ENCODE measurements at regions not wholly inside any gene's neighbourhood (a gene's known extent, or its start where the extent isn't known, plus 50 kb on each side); places are given as distances from the start of the nearest gene placed in this dataset.

DNA sequence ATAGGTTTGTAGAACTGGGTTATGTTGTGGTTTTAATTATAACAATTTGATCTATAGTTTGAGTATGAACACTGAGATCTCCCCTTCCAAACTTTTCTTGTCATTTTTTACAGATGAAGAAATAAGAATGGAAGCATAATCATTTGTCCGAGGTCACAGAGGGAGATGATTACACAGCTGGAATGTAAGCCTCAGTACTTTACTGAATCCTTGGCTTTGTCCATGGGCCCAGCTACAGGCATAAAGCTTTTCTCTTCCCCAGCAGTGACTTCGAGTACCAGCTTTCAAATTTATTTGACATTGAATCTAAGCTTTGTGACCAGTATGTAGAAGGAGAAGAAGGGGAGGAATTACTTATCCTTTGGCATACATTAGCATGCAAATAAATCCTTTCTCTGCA is 80.9 kb upstream of the DCBLD2 start:
- no peak for DNase-seq

DNA sequence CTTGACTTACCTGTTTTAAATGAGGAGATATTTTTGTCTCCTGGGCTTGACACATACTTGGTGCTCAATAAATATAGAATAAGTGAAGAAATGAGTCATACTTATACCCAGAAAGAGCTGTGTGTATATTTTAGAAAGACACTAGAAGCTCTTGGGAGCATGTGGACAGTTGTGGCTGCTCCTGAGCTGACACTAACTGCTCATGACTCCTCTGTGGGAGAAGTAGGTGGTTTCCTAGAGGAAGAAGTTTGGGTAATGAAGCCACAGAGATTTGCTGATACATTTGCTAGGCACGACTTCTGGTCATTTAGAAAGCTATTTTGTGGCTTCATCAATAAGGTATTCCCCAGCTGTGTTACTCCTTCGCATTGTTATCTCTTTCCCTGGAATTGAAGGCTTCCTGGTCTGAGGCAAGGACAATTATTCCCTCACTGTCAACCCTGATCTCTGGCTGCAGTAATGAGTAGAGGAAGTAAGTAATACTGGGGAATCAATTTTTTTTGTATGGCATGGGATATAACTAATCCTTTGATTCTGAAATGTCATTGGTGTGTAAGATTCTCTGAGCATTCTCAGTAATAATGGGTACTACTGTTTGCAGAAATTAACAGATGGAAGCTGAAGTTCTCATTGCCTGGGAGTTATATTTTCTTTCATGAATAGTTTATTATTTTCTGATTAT is 79.6 kb upstream of the DCBLD2 start:
- DNase-seq, result no peak

DNA sequence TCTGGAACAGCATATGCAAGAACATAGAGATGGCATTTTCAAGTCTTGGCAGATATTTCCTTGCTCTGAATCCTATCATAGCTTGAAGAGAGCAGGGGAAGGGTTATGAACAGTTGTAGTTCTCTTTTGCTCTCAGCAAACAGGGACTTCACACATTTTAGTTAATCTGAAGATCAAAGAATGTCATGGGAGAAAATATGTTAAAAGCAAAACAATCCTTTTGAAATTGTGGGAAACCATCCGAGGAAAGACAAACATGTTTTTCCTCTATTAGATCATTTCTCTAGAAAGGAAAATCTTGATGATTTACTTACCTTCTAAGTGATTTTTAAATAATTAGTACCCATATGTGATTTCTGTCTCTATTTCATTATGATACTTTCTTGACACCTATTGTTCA is 77.8 kb upstream of the DCBLD2 start:
- no peak for DNase-seq

DNA sequence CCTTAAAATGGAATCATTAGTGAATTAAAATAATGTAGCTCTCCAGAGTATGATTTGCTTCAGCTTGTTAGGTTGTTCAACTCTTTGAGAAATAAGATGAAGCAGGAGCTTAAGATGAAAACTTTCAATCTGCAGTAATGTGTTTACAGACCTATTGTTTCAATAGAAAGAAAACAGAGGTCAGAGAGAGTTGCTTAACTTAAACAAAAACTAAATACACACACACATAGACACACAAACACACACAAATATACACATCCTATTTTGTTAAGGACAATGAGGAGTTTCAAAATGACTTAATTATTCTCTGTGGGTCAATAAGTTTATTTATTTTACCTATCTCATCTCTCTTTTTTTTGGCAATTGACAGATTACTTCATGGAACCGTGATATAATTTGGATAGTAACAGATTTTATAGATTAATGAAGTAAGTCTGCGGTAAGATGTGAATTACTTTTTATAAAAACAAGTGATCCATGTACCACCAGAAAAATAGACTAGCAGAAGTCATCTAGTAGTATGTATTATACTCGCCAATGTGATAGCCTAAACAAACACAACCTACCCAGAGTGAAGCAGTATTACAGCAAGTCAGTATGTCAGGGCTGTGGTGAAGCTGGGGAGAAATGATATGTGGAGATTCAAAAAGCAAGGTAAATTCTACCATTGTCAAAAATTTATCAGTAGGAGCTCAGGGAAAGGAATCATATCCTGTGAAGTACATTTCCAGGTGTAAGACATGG is 76.7 kb upstream of the DCBLD2 start:
- DNase-seq, result no peak

DNA sequence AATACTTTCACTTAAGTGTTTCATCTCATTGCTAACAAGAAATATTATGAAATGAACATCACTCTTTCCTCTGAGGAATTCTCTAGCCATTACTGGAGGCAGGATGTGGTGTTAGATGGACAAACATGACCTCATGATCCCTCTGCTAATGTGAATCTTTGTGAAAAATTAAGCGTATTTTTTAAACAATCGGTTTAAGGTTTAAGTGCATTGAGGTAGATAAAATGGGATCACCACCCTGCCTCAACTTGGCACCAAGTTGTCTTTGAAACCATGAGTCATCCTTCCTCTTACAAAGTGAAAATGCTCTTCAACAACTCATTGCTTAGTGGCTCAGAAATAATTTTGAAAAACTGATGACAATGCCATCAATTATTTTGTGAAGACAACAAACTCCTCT is 76.0 kb upstream of the DCBLD2 start:
- DNase-seq, result no peak

DNA sequence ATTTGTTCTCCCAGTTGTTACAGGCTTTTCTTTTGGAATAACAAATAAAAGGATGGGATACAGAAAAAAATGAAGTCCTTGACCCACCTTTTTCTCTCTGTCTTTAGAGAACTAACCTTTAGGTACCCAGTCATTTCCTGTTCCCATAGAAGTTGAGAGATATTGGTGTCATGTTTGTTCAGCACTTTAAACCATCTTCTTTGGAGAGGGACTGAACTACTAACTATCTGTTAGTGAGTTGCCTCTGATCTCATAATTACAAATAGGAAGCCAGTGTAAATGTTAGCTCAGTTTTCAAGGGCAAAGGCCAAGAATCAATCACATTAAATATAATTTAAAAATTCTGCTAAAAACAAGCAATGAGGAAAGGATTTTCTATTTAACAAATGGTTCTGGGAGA is 72.9 kb upstream of the DCBLD2 start:
- DNase-seq, result no peak

DNA sequence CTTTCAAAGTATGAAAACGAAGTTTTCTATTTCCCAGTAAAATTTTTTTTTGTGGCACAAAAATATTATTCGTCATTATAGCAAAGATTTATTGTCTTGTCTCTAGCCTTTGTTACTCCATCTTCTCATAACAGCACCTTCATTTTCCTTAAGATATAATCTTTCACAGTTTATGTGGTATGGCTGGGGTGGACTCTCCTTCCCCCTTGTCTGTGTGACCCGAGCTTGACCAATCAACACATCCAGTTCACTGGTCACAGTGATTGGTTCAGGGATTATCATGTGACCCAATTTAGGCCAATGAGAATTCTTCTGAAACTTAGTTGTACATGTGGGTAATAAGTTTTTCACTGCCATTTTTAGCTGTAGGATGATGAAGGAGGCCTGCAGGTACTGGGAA is 71.2 kb upstream of the DCBLD2 start:
- DNase-seq, result no peak

DNA sequence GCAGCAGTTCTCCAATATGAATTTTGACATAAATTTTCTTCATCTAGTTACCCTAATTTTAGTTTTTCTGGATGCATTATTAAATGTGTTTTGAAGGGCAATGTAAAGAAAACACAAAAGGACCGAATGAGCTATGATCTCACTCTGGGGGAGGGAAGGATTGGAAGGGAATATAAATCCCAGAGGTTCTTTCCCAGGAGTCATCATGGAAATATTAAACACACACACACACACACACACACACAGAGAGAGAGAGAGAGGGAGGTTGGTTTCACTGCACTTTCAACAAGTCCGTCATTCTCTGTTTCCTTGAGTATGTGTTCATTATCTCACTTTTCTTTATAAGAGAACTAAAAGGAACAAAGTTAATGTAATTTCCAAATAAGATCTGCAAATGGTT is 70.7 kb upstream of the DCBLD2 start:
- DNase-seq, result no peak

DNA sequence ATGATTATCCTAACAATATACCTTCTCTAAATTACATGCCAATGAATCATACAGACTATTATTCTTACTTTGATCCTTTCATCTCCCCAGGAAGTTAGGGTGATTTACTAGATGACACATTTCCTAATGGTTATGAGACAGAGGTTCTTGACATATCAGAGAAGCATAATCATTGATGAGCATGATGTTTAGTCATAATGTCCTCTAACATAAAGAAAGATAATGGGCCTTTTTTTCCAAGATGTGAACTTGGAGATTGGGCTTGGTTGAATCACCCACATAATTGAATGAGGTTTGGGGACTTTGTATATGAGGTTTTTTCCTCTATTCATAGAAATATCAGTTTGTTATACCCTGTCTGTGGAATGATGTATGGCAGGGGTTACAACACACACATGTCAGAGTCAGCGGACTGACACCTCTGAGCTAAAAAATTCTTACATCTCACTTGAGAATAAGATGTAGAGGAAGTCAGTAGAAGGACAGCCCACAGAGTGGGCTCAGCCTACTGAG is 69.7 kb upstream of the DCBLD2 start:
- DNase-seq, result no peak

DNA sequence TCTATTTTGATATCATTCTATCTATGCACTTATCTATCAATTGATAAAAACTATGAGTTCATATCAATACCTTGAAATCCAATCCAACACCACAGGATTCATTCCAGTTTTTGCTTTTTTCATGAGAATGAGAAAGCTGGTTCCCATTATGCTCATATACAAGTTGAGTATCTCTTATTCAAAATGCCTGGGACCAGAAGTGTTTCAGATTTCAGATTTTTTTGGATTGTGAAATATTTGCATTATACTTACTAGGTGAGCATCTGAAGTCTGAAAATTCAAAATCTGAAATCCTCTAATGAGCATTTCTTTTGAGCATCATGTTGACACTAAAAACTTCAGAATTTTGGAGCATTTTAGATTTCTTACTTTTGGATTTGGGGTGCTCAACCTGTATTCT is 67.8 kb upstream of the DCBLD2 start:
- no peak for DNase-seq

DNA sequence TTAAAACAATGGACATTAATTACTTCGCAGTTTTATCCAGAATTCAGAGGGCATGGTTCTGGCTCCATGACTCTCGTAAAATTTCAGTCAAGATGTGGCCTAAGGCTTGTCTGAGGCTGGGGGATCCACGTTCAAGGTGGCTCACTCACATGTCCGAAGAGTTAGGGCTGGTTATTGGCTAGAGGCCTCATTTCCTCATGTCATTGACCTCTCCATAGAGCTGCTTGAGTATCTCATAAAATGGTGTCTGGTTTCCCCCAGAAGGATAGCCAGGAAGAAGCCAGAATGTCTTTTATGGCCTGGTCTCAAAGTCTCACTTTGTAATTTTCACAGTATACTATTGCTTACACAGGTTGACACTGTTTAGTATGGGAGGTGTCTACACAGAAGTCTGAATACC is 67.3 kb upstream of the DCBLD2 start:
- no peak for DNase-seq

DNA sequence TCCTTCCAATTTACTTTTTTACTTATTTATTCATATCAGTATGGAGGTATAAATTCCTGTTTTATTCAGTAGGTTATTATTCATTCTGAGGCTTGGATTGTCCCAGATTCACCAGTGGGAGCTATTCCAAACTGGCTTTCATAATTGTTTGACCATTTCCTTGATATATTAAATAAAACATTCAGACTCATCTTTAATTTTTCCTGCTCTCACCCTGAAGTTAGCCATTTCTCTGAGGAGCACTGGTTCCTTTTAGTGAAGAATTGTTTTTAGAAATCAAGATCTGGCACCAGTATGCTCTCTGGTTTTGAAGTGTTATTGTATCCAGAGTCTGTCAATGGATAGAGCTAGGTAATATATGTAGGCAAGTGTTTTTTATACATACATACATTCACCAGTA is 66.9 kb upstream of the DCBLD2 start:
- no peak for DNase-seq

DNA sequence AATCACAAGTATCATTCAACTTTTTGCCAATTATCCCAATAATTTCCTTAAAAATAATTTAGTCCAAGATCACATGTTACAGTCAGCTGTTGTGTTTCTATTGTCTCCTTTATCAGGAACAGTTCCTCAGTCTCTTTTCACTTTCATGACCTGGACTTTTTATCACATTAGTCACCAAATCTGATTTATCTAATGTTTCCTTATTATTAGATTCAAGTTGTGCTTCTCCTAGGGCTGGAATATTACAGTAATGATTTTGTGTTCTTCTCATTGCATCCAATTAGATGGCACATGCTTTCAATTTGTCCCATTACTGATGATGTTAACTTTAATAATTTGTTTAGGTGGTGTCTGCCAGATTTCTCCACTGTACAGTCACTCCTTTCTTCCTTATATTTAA is 66.3 kb upstream of the DCBLD2 start:
- DNase-seq, result no peak

DNA sequence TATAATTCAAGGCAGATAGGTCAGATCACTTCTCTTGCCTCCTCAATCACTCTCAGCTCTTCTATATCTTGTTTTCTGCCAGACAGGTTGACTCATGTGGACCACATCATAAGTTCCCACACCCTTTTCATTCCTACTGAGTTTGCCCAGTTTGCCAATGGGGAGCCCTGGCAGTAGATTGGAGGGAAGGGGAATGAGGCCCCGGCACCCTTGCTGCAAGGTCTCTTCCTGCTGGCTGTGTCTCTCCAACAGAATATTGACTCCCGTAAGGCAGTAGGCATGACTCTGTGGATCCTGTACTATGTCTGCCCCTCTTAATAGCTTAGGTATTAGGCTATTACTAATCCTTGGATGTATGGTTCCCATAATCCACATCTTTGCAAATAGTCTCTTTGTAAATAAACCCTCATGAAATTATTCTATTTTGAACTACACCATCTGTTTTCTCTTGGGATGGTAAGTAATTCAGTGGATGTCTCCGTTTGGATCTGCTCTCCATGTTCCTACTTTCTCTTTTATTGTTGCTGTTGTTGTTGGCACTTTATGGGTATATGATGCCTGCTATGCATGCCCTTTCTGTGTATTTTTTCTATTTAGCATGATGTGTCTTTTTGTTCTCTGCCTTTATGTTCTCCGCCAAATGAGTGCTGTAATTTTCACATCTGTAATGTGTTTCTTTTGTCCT is 65.5 kb upstream of the DCBLD2 start:
- DNase-seq, result no peak

DNA sequence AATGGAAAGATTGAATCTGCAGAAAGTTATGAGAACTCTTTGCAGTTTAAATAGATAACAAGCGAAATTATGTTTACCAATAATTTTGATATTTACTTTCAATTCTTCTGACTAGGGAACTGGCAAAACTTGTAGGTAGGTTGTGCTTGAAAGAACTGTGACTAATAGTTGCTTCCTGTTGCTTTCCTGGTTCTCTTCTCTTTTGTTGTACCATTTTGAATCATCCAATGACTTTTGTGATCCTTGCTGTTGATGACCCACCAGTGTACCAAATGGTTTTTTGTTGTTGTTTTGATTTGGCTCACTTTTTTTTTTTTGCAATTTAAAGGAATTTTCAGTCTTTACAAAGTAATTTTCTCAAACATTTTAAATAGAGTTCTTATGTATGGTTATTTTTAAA is 64.9 kb upstream of the DCBLD2 start:
- DNase-seq, result no peak

DNA sequence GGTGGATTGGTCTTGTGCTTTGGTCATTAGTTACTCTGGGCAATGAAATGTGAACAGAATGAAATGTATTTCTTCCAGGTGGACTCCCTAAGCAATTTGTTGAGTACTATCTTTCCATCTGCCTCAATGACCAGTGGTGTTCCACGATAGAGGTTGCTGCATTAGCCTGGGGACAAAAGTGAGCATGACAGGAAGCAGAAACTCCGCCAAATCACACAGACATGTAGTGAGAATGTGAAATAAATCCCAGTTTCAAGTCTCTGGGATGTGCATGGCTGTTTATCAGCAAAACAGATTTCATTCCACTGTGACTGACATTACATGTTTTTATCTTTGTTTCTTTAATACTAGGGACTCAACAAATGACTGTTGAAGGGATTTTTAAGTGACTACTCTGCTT is 63.3 kb upstream of the DCBLD2 start:
- no peak for DNase-seq

DNA sequence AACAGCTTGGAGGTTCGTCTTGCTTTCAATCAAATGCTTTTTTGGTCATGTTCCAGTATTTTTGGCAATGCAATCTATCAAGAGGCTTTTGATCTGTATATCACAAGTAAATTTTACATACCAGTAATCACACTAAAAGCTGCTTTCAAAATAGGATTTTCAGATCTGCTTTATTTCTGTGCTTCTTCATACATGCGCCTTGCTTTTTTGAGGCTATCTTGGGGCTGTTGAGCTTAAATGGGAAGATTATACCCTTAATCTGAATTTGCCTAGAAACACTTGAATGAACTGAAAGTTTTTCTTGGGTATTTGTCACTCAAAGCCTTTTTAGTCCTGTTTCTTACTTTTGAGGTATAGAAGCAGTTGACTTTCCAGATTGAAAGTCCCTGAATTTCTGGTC is 62.1 kb upstream of the DCBLD2 start:
- no peak for DNase-seq

DNA sequence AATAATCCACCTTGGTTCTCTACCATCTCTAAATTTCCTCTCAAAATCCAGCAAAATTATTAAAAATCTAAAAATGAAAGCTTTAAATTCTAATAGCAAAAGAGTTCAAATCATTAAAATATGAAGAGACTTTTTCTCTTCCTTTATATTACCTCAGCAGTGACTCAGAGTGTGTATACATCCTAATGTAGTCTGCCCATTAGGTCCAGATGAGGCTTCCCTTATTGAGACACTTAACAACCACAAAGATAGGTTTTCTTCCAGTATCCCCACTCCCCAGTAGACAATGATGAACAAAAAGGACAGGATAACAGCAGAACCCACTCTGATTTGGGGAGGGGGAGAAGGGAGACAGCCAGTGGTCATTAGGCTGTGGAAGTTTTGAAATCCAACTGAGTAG is 61.5 kb upstream of the DCBLD2 start:
- DNase-seq, result no peak

DNA sequence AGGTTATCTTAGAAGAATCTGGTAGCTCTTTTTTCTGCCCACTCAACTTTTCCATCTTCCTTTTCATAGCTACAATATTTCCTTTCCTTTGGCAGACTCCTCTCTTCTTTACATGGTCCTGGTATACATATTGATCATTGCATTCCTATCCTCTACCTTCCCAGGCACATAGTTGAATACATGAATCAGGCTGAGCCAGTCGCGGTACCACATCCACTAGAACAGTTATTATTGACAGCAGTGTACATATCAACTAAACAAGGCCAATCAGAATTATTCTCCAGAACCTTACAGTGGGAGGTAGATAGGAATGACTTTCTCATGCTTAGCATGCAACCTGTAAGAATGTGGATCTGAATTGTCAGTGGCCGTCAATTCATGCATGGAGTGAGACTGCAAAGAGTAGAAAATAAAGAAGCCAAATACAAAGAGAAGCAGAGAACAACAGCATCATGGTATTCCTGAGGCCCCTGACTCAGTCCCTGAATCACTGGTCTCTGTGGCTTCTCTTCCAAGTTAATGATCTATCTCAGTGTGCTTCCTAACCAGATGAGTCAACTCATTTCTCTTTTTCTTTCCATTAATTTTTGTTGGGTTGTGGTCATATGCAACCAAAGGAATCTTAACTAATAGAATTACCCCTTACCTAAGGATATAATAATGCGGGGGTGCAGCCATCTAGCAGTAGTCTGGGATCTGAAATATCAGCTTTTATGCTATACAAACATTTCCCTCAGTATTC is 60.9 kb upstream of the DCBLD2 start:
- DNase-seq, result no peak

DNA sequence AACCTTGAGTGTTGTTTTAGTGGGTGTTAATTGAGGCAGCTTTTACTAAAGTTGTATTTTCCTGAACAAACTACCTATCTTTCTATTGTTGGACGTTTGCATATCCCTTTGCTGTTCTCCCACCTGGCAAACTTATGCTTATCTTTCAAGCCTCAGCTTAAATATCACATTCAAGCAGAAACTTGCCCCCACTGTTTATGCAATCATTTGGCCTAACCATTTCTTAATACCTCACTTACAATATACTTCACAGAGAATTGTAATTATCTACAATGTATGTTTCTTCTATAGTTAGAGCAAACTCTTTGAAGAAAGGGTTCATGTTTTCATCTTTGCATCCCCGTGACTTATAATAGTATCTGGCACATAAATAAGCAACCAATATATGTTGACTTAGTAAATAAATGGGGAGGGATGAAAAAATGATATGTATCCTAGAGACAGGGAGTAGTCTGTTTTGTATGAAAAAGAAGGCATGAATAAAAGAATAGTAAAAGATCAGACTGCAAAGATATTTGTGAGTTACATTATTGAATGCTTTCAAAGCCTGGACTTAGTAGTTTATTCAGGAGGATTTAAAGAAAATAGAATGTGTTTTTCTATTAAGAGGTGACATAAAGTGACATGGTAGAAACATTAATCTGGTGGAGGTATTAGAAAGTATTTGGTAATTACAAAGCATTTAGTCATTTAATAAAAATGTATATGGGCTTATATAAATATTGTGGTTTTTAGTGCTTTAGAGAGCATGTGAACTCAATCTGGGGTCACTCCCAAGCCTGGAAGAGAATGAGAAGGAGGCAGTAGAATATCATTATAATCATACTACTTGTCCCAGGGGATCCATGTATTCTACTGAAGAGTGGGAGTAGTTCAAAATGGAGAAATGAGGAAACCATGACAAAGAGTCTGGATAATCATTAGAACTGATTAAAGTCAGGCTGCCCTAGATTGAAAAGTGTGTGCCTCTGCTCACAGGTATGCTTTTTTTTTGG is 60.0 kb upstream of the DCBLD2 start:
- DNase-seq, result no peak

DNA sequence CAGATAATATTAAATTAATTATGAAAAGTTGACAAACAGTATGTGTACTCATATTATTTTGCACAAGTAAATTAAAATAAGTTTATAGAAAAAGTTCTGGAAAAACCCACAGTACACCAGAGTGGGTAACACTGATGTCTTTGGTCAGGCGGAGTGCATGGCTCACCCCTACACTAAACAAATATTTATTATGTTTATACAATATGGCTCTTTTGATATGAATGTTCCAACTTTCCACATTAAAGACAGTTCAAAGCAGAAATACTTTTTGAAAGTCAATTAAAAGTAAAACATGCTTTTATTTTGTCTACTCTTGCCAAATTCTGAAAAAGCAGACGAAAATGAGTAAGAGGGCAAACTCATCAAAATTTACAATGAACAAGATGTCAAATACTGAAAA is 56.2 kb upstream of the DCBLD2 start:
- no peak for DNase-seq

DNA sequence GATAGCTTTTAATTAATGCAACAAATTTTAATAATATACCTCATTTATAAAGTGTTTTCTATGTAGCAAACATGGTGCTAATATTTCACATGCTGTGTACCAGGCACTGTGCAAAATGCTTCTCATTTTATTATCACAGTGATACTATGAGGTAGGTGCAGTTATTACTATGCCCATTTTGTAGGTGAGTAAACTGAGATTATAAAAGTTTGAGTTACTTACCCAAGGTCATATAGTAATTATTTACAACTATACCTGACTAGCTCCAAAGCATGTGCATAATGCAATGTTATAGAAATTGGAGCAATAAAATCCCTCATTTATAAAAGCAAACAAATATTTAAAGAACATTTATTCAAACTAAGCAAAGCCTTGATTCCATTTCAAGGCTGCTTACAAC is 54.5 kb upstream of the DCBLD2 start:
- DNase-seq, result no peak
